Neural cell (in vitro differentiated cells): ENCODE measurements at regions not wholly inside any gene's neighbourhood (a gene's known extent, or its start where the extent isn't known, plus 50 kb on each side); places are given as distances from the start of the nearest gene placed in this dataset.

ENCODE experiments used
- EZH2 ChIP-seq: fragments of 200-600, 300-800 bp; shearing (Covaris generic), sonication (generic); IDR thresholded peaks from 2 replicates; pipeline ENCODE4 v1.6.1; 2014; ENCODE audit warnings: antibody characterized with exemption, low read length, borderline replicate concordance, mild to moderate bottlenecking; ENCODE audit not compliant: insufficient read depth, poor library complexity, severe bottlenecking
- POLR2AphosphoS5 ChIP-seq: IDR thresholded peaks from 2 replicates; pipeline ENCODE4 v1.6.1; 2012
- TF ChIP-seq, protein P1 (sequence below): fragments of 450-650 bp; IDR thresholded peaks from 2 replicates; pipeline ENCODE4 v1.5.1; 2014; ENCODE audit warnings: antibody characterized with exemption, mild to moderate bottlenecking, moderate library complexity; ENCODE audit not compliant: poor library complexity, severe bottlenecking
- TF ChIP-seq, protein P2 (sequence below): IDR thresholded peaks from 2 replicates; pipeline ENCODE4 v1.6.1; 2012; ENCODE audit warnings: borderline replicate concordance

DNA sequence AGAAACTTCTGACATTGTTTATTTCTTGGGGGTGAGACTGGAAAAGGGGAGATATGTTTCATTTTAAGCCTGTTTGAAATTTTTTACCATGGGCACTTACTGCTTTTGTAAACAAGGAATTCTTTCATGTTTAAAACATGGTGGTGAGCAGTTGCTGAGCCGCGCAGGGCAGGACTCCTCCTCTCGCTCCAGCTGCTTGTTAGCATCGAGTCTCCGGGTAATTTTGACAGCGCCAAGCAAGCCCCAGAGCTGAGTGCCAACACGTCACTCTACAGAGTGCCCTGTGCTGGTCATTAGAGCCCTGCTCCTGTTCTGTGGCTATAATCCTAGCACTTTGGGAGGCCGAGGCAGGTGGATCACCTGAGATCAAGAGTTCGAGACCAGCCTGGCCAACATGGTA is 116.5 kb upstream of the MSX2 start:
- TF ChIP-seq, protein P1, sequence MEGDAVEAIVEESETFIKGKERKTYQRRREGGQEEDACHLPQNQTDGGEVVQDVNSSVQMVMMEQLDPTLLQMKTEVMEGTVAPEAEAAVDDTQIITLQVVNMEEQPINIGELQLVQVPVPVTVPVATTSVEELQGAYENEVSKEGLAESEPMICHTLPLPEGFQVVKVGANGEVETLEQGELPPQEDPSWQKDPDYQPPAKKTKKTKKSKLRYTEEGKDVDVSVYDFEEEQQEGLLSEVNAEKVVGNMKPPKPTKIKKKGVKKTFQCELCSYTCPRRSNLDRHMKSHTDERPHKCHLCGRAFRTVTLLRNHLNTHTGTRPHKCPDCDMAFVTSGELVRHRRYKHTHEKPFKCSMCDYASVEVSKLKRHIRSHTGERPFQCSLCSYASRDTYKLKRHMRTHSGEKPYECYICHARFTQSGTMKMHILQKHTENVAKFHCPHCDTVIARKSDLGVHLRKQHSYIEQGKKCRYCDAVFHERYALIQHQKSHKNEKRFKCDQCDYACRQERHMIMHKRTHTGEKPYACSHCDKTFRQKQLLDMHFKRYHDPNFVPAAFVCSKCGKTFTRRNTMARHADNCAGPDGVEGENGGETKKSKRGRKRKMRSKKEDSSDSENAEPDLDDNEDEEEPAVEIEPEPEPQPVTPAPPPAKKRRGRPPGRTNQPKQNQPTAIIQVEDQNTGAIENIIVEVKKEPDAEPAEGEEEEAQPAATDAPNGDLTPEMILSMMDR = no peak
- TF ChIP-seq, protein P2, sequence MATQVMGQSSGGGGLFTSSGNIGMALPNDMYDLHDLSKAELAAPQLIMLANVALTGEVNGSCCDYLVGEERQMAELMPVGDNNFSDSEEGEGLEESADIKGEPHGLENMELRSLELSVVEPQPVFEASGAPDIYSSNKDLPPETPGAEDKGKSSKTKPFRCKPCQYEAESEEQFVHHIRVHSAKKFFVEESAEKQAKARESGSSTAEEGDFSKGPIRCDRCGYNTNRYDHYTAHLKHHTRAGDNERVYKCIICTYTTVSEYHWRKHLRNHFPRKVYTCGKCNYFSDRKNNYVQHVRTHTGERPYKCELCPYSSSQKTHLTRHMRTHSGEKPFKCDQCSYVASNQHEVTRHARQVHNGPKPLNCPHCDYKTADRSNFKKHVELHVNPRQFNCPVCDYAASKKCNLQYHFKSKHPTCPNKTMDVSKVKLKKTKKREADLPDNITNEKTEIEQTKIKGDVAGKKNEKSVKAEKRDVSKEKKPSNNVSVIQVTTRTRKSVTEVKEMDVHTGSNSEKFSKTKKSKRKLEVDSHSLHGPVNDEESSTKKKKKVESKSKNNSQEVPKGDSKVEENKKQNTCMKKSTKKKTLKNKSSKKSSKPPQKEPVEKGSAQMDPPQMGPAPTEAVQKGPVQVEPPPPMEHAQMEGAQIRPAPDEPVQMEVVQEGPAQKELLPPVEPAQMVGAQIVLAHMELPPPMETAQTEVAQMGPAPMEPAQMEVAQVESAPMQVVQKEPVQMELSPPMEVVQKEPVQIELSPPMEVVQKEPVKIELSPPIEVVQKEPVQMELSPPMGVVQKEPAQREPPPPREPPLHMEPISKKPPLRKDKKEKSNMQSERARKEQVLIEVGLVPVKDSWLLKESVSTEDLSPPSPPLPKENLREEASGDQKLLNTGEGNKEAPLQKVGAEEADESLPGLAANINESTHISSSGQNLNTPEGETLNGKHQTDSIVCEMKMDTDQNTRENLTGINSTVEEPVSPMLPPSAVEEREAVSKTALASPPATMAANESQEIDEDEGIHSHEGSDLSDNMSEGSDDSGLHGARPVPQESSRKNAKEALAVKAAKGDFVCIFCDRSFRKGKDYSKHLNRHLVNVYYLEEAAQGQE = no peak
- no peak for TF ChIP-seq POLR2AphosphoS5
- TF ChIP-seq EZH2 = no peak
